ENCODE measurements at regions not wholly inside any gene's neighbourhood (a gene's known extent, or its start where the extent isn't known, plus 50 kb on each side); places are given as distances from the start of the nearest gene placed in this dataset.

- no peak for DNase-seq (ENCODE audit: low spot score)
Observed at GRCh38 chr3:194973366-194974000, 287.8 kb downstream of the FAM43A start.

- no peak for DNase-seq (ENCODE audit: low spot score)
Observed at GRCh38 chr3:194974468-194975135, 288.9 kb downstream of the FAM43A start.

GRCh38 chr3:194976049-194976451 lies 290.4 kb downstream of the FAM43A start:
- DNase-seq (ENCODE audit: low spot score) = no peak

- peak; percentile 53 for DNase-seq (ENCODE audit: low spot score)
Observed at GRCh38 chr3:194976874-194977273, 291.2 kb downstream of the FAM43A start.

GRCh38 chr3:194977356-194977755 lies 291.7 kb downstream of the FAM43A start:
- DNase-seq (ENCODE audit: low spot score) = no peak

- DNase-seq (ENCODE audit: low spot score) = no peak
Observed at GRCh38 chr3:194979173-194979572, 291.8 kb downstream of the XXYLT1 start.

- DNase-seq (ENCODE audit: low spot score) = no peak
Observed at GRCh38 chr3:194982472-194982871, 288.5 kb downstream of the XXYLT1 start.

- no peak for DNase-seq (ENCODE audit: low spot score)
Observed at GRCh38 chr3:194983121-194983520, 287.8 kb downstream of the XXYLT1 start.

- no peak for DNase-seq (ENCODE audit: low spot score)
Observed at GRCh38 chr3:194983620-194984019, 287.3 kb downstream of the XXYLT1 start.

GRCh38 chr3:194984066-194984465 lies 286.9 kb downstream of the XXYLT1 start:
- no peak for DNase-seq (ENCODE audit: low spot score)

GRCh38 chr3:194984622-194985021 lies 286.3 kb downstream of the XXYLT1 start:
- no peak for DNase-seq (ENCODE audit: low spot score)

- DNase-seq (ENCODE audit: low spot score) = peak; percentile 36
Observed at GRCh38 chr3:194985031-194985578, 285.9 kb downstream of the XXYLT1 start.

- DNase-seq (ENCODE audit: low spot score) = no peak
Observed at GRCh38 chr3:194986208-194987043, 284.5 kb downstream of the XXYLT1 start.

GRCh38 chr3:194987571-194988494 lies 283.1 kb downstream of the XXYLT1 start:
- DNase-seq (ENCODE audit: low spot score) = no peak

GRCh38 chr3:194988495-194989165 lies 282.3 kb downstream of the XXYLT1 start:
- no peak for DNase-seq (ENCODE audit: low spot score)

- DNase-seq (ENCODE audit: low spot score) = no peak
Observed at GRCh38 chr3:194989241-194989640, 281.7 kb downstream of the XXYLT1 start.

GRCh38 chr3:194990454-194991337 lies 280.3 kb downstream of the XXYLT1 start:
- no peak for DNase-seq (ENCODE audit: low spot score)

GRCh38 chr3:194991338-194991654 lies 279.7 kb downstream of the XXYLT1 start:
- no peak for DNase-seq (ENCODE audit: low spot score)

GRCh38 chr3:194993896-194994295 lies 277.1 kb downstream of the XXYLT1 start:
- DNase-seq (ENCODE audit: low spot score) = no peak

GRCh38 chr3:194994551-194994981 lies 276.4 kb downstream of the XXYLT1 start:
- no peak for DNase-seq (ENCODE audit: low spot score)
